IgD-negative memory B cell (primary cell): ENCODE measurements at regions not wholly inside any gene's neighbourhood (a gene's known extent, or its start where the extent isn't known, plus 50 kb on each side); places are given as distances from the start of the nearest gene placed in this dataset.

ENCODE experiments used
- H3K27ac Mint-ChIP-seq, 3 donors: one replicate each; pipeline ENCODE4 v1.8.0; 2020 to 2022; ENCODE audit warnings: mild to moderate bottlenecking in 3 of 3, mixed read lengths in 3 of 3, moderate library complexity in 1 of 3
- H3K27me3 Mint-ChIP-seq: one replicate; pipeline ENCODE4 v1.8.0; 2021; ENCODE audit warnings: mixed read lengths
- H3K36me3 Mint-ChIP-seq: one replicate; pipeline ENCODE4 v1.8.0; 2020; ENCODE audit warnings: mild to moderate bottlenecking, mixed read lengths
- H3K4me1 Mint-ChIP-seq, 3 donors: one replicate each; pipeline ENCODE4 v1.8.0; 2020 to 2022; ENCODE audit warnings: mixed read lengths in 3 of 3, mild to moderate bottlenecking in 1 of 3
- H3K4me3 Mint-ChIP-seq, 4 donors: one replicate each; pipeline ENCODE4 v1.8.0; 2020 to 2022; ENCODE audit warnings: mild to moderate bottlenecking in 4 of 4, mixed read lengths in 4 of 4, moderate library complexity in 3 of 4
- H3K9me3 Mint-ChIP-seq, 3 donors: one replicate each; pipeline ENCODE4 v1.8.0; 2020 to 2021; ENCODE audit warnings: mixed read lengths in 3 of 3, mild to moderate bottlenecking in 1 of 3

GRCh38 chr13:106145997-106146864 lies 389.2 kb downstream of the EFNB2 start:
- peaks cover 0 to 2% (median 0%) of the 10 kb centered on the region in 3 donors for H3K4me1 Mint-ChIP-seq
- H3K27me3 Mint-ChIP-seq = no peaks in the 10 kb centered on the region
- H3K9me3 Mint-ChIP-seq = peaks cover 0 to 8% (median 3%) of the 10 kb centered on the region in 3 donors
- no peaks in the 10 kb centered on the region for H3K36me3 Mint-ChIP-seq
- no peak overlapping the region for H3K27ac Mint-ChIP-seq
- H3K4me3 Mint-ChIP-seq = no peak overlapping the region

GRCh38 chr13:106145070-106145469 lies 390.4 kb downstream of the EFNB2 start:
- Mint-ChIP-seq H3K27me3 (no peaks in the 10 kb centered on the region), H3K4me1 (peaks cover 0 to 2% (median 0%) of the 10 kb centered on the region in 3 donors)

GRCh38 chr13:106143930-106144709 lies 391.3 kb downstream of the EFNB2 start:
- no peak overlapping the region for H3K27ac Mint-ChIP-seq
- no peaks in the 10 kb centered on the region for H3K27me3 Mint-ChIP-seq
- H3K9me3 Mint-ChIP-seq = peaks cover 0 to 4% (median 3%) of the 10 kb centered on the region in 3 donors
- peaks cover 0 to 2% (median 0%) of the 10 kb centered on the region in 3 donors for H3K4me1 Mint-ChIP-seq
- no peaks in the 10 kb centered on the region for H3K36me3 Mint-ChIP-seq
- no peak overlapping the region for H3K4me3 Mint-ChIP-seq

More at GRCh38 chr13:106145070-106145469, 390.4 kb downstream of the EFNB2 start:
- H3K4me3 Mint-ChIP-seq = no peak overlapping the region
- H3K36me3 Mint-ChIP-seq = no peaks in the 10 kb centered on the region
- no peak overlapping the region for H3K27ac Mint-ChIP-seq
- peaks cover 0 to 4% (median 3%) of the 10 kb centered on the region in 3 donors for H3K9me3 Mint-ChIP-seq

GRCh38 chr13:106143392-106143791 lies 392.1 kb downstream of the EFNB2 start:
- Mint-ChIP-seq H3K4me1 (peaks cover 0 to 2% (median 0%) of the 10 kb centered on the region in 3 donors), H3K9me3 (peaks cover 0 to 4% (median 3%) of the 10 kb centered on the region in 3 donors), H3K36me3 (no peaks in the 10 kb centered on the region), H3K4me3 (no peak overlapping the region), H3K27ac (no peak overlapping the region), H3K27me3 (no peaks in the 10 kb centered on the region)

GRCh38 chr13:106140476-106140875 lies 395.0 kb downstream of the EFNB2 start:
- H3K4me1 Mint-ChIP-seq = peaks cover 0 to 2% (median 0%) of the 10 kb centered on the region in 3 donors
- H3K27ac Mint-ChIP-seq = no peak overlapping the region
- H3K36me3 Mint-ChIP-seq = no peaks in the 10 kb centered on the region
- peaks cover 0 to 3% (median 0%) of the 10 kb centered on the region in 3 donors for H3K9me3 Mint-ChIP-seq
- no peaks in the 10 kb centered on the region for H3K27me3 Mint-ChIP-seq
- H3K4me3 Mint-ChIP-seq = no peak overlapping the region

GRCh38 chr13:106139942-106140341 lies 395.5 kb downstream of the EFNB2 start:
- H3K27me3 Mint-ChIP-seq = no peaks in the 10 kb centered on the region
- no peaks in the 10 kb centered on the region for H3K36me3 Mint-ChIP-seq
- H3K4me1 Mint-ChIP-seq = peaks cover 0 to 2% (median 0%) of the 10 kb centered on the region in 3 donors
- H3K9me3 Mint-ChIP-seq = peaks cover 0 to 4% (median 3%) of the 10 kb centered on the region in 3 donors
- no peak overlapping the region for H3K27ac Mint-ChIP-seq
- no peak overlapping the region for H3K4me3 Mint-ChIP-seq

- Mint-ChIP-seq H3K4me3 (no peak overlapping the region), H3K27me3 (no peaks in the 10 kb centered on the region), H3K4me1 (peaks cover 0 to 2% (median 0%) of the 10 kb centered on the region in 3 donors), H3K27ac (no peak overlapping the region), H3K9me3 (peaks cover 0 to 4% (median 3%) of the 10 kb centered on the region in 3 donors), H3K36me3 (no peaks in the 10 kb centered on the region)
Measured at GRCh38 chr13:106139377-106139776, 396.1 kb downstream of the EFNB2 start.

- Mint-ChIP-seq H3K4me3 (no peak overlapping the region), H3K9me3 (peaks cover 0 to 4% (median 3%) of the 10 kb centered on the region in 3 donors), H3K4me1 (peaks cover 0 to 2% (median 0%) of the 10 kb centered on the region in 3 donors), H3K36me3 (no peaks in the 10 kb centered on the region), H3K27ac (no peak overlapping the region), H3K27me3 (no peaks in the 10 kb centered on the region)
Measured at GRCh38 chr13:106138620-106139019, 396.8 kb downstream of the EFNB2 start.

- Mint-ChIP-seq H3K4me1 (no peaks in the 10 kb centered on the region), H3K36me3 (no peaks in the 10 kb centered on the region), H3K27me3 (no peaks in the 10 kb centered on the region), H3K4me3 (no peak overlapping the region), H3K9me3 (peaks cover 0 to 5% (median 0%) of the 10 kb centered on the region in 3 donors), H3K27ac (no peak overlapping the region)
Measured at GRCh38 chr13:106133025-106133424, 402.4 kb downstream of the EFNB2 start.

- Mint-ChIP-seq H3K36me3 (no peaks in the 10 kb centered on the region), H3K27ac (no peak overlapping the region), H3K4me1 (no peaks in the 10 kb centered on the region), H3K27me3 (no peaks in the 10 kb centered on the region), H3K4me3 (no peak overlapping the region), H3K9me3 (peaks cover 0 to 10% (median 0%) of the 10 kb centered on the region in 3 donors)
Measured at GRCh38 chr13:106132216-106132615, 403.2 kb downstream of the EFNB2 start.

GRCh38 chr13:106129993-106130392 lies 405.5 kb downstream of the EFNB2 start:
- Mint-ChIP-seq H3K27me3 (no peaks in the 10 kb centered on the region), H3K4me1 (no peaks in the 10 kb centered on the region), H3K4me3 (no peak overlapping the region), H3K27ac (peak overlapping the region in 1 of 3 donors; percentile 3), H3K36me3 (no peaks in the 10 kb centered on the region), H3K9me3 (peaks cover 0 to 6% (median 0%) of the 10 kb centered on the region in 3 donors)

GRCh38 chr13:106129273-106129672 lies 406.2 kb downstream of the EFNB2 start:
- no peaks in the 10 kb centered on the region for H3K4me1 Mint-ChIP-seq
- peak overlapping the region in 1 of 3 donors; percentile 17 for H3K27ac Mint-ChIP-seq
- no peaks in the 10 kb centered on the region for H3K27me3 Mint-ChIP-seq

GRCh38 chr13:106122234-106122633 lies 413.2 kb downstream of the EFNB2 start:
- Mint-ChIP-seq H3K27me3 (no peaks in the 10 kb centered on the region), H3K4me3 (no peak overlapping the region), H3K27ac (no peak overlapping the region), H3K36me3 (no peaks in the 10 kb centered on the region), H3K9me3 (no peaks in the 10 kb centered on the region), H3K4me1 (no peaks in the 10 kb centered on the region)

More at GRCh38 chr13:106129273-106129672, 406.2 kb downstream of the EFNB2 start:
- peaks cover 0 to 6% (median 0%) of the 10 kb centered on the region in 3 donors for H3K9me3 Mint-ChIP-seq
- H3K4me3 Mint-ChIP-seq = no peak overlapping the region
- H3K36me3 Mint-ChIP-seq = no peaks in the 10 kb centered on the region

- Mint-ChIP-seq H3K4me1 (no peaks in the 10 kb centered on the region), H3K27ac (no peak overlapping the region), H3K36me3 (no peaks in the 10 kb centered on the region)
Measured at GRCh38 chr13:106121173-106121754, 414.2 kb downstream of the EFNB2 start.

GRCh38 chr13:106118996-106119395 lies 416.5 kb downstream of the EFNB2 start:
- Mint-ChIP-seq H3K9me3 (peaks cover 0 to 4% (median 0%) of the 10 kb centered on the region in 3 donors), H3K4me1 (no peaks in the 10 kb centered on the region), H3K27ac (no peak overlapping the region)

More at GRCh38 chr13:106121173-106121754, 414.2 kb downstream of the EFNB2 start:
- H3K27me3 Mint-ChIP-seq = no peaks in the 10 kb centered on the region
- H3K9me3 Mint-ChIP-seq = no peaks in the 10 kb centered on the region
- no peak overlapping the region for H3K4me3 Mint-ChIP-seq

More at GRCh38 chr13:106118996-106119395, 416.5 kb downstream of the EFNB2 start:
- no peaks in the 10 kb centered on the region for H3K27me3 Mint-ChIP-seq
- no peak overlapping the region for H3K4me3 Mint-ChIP-seq
- no peaks in the 10 kb centered on the region for H3K36me3 Mint-ChIP-seq
